ENCODE measurements at regions not wholly inside any gene's neighbourhood (a gene's known extent, or its start where the extent isn't known, plus 50 kb on each side); places are given as distances from the start of the nearest gene placed in this dataset.

DNA sequence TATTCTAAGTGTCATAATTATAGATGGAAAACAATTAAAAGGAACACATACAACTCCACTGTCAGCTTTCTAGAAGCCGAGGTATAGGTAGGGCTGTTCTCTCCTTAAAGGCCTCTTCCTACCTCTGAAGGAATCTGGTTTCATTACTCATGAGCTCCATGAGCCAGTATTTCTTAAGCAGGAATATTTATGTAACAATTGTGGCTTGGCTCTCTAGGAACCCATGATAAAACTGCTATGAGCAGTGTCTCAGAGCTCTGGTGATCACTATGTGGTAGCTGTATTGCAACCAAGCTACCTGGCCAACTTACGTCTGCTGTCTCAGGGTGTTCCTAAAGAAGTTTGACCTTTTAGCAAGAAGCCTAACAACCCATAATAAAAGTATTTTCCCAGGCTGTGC is 157.7 kb downstream of the CEP120 start:
- no peak overlapping the region for H3K4me3 Mint-ChIP-seq (ENCODE audit: low read depth)

DNA sequence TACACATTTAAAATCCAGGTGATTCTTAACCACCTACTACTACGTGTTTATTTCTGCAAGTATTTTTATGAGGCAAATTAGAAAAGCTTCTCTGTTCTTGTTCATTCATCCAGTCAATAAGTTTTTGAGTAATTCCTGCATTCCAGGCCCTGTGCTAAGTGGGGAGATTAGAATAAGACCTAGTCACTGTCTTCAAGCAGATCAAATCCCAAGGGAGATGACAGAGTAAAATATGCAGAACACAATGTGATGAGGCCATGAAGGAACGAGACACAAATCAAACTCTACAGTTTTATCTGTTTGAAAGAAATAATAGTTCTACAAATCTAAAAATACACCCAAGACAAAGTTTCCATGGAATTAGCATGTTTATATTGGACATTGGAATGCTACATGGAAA is 158.8 kb downstream of the CEP120 start:
- no peak overlapping the region for H3K27ac Mint-ChIP-seq
- no peaks in the 10 kb centered on the region for H3K4me1 Mint-ChIP-seq (ENCODE audit: low read depth)
- TF ChIP-seq, protein P1, sequence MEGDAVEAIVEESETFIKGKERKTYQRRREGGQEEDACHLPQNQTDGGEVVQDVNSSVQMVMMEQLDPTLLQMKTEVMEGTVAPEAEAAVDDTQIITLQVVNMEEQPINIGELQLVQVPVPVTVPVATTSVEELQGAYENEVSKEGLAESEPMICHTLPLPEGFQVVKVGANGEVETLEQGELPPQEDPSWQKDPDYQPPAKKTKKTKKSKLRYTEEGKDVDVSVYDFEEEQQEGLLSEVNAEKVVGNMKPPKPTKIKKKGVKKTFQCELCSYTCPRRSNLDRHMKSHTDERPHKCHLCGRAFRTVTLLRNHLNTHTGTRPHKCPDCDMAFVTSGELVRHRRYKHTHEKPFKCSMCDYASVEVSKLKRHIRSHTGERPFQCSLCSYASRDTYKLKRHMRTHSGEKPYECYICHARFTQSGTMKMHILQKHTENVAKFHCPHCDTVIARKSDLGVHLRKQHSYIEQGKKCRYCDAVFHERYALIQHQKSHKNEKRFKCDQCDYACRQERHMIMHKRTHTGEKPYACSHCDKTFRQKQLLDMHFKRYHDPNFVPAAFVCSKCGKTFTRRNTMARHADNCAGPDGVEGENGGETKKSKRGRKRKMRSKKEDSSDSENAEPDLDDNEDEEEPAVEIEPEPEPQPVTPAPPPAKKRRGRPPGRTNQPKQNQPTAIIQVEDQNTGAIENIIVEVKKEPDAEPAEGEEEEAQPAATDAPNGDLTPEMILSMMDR (IDR thresholded peaks at IDR 0.05; ENCODE audit: unreplicated experiment): no peak
- peaks cover 6% of the 10 kb centered on the region for H3K27me3 Mint-ChIP-seq
- DNase-seq (ENCODE audit: low spot score, unreplicated experiment): no peak
- no peaks in the 10 kb centered on the region for H3K36me3 Mint-ChIP-seq (ENCODE audit: insufficient read depth)
- no peak overlapping the region for H3K4me3 Mint-ChIP-seq (ENCODE audit: low read depth)
- H3K9me3 Mint-ChIP-seq (ENCODE audit: low read depth): no peaks in the 10 kb centered on the region

More for the DNA sequence above, 157.7 kb downstream of the CEP120 start:
- no peaks in the 10 kb centered on the region for H3K36me3 Mint-ChIP-seq (ENCODE audit: insufficient read depth)
- no peaks in the 10 kb centered on the region for H3K4me1 Mint-ChIP-seq (ENCODE audit: low read depth)
- no peaks in the 10 kb centered on the region for H3K9me3 Mint-ChIP-seq (ENCODE audit: low read depth)
- TF ChIP-seq, protein P1 (IDR thresholded peaks at IDR 0.05; ENCODE audit: unreplicated experiment): no peak
- no peak for DNase-seq (ENCODE audit: low spot score, unreplicated experiment)
- peaks cover 6% of the 10 kb centered on the region for H3K27me3 Mint-ChIP-seq
- no peak overlapping the region for H3K27ac Mint-ChIP-seq

DNA sequence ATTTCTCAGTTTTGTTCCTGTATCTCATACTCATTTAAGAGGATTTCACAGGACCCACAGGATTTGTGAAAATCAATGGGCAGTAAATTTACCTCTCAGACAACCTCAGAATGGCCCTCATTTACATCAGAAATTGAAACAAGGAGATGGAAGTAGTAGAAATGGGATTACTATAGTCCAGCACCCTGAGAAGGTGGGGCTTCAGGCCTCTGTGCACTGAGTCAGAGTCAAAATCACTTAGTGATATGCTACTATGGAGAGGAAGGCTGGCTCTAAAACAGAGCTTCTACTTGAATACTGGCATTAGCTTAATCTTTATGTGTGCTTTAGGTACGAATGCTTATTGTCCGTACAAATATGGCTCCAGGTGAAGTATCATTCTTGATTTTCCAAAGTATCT is 159.3 kb downstream of the CEP120 start:
- no peaks in the 10 kb centered on the region for H3K9me3 Mint-ChIP-seq (ENCODE audit: low read depth)
- H3K4me1 Mint-ChIP-seq (ENCODE audit: low read depth): no peaks in the 10 kb centered on the region
- peaks cover 6% of the 10 kb centered on the region for H3K27me3 Mint-ChIP-seq
- H3K4me3 Mint-ChIP-seq (ENCODE audit: low read depth): no peak overlapping the region
- no peak overlapping the region for H3K27ac Mint-ChIP-seq
- no peaks in the 10 kb centered on the region for H3K36me3 Mint-ChIP-seq (ENCODE audit: insufficient read depth)
- TF ChIP-seq, protein P1 (IDR thresholded peaks at IDR 0.05; ENCODE audit: unreplicated experiment): no peak
- no peak for DNase-seq (ENCODE audit: low spot score, unreplicated experiment)

DNA sequence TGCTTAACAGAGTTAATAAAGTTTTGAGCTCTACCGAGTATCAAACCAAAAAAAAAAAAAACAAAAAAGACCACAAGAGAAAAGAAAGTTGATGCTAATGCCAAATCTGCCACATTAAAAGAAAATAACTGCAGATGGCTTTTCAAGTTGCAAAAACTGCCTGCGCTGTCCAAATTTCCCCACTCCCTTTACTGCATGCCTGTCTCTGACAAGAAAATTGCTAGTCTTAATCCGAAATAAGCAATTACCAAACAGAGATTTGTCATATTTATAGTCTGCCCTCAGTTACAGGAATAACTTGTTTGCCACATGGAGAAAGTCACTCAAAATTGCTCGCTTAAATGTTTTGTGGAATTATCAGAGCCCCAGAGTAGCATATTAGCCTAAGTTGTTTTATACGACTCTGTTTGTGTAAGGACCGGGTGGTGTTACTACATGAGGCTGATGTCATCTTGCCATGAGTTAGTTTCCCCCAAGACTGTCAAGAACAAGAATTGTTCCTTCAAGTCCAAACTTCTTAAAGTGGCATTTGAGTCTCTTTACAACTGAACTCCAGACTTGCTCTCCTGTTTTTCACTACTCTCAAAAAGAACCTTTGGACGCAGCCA is 160.9 kb downstream of the CEP120 start:
- no peak for DNase-seq (ENCODE audit: low spot score, unreplicated experiment)
- no peaks in the 10 kb centered on the region for H3K4me1 Mint-ChIP-seq (ENCODE audit: low read depth)
- peaks cover 6% of the 10 kb centered on the region for H3K27me3 Mint-ChIP-seq
- TF ChIP-seq, protein P1 (IDR thresholded peaks at IDR 0.05; ENCODE audit: unreplicated experiment): no peak
- H3K36me3 Mint-ChIP-seq (ENCODE audit: insufficient read depth): peaks cover 2% of the 10 kb centered on the region
- H3K27ac Mint-ChIP-seq: no peak overlapping the region
- peaks cover 6% of the 10 kb centered on the region for H3K9me3 Mint-ChIP-seq (ENCODE audit: low read depth)
- no peak overlapping the region for H3K4me3 Mint-ChIP-seq (ENCODE audit: low read depth)

DNA sequence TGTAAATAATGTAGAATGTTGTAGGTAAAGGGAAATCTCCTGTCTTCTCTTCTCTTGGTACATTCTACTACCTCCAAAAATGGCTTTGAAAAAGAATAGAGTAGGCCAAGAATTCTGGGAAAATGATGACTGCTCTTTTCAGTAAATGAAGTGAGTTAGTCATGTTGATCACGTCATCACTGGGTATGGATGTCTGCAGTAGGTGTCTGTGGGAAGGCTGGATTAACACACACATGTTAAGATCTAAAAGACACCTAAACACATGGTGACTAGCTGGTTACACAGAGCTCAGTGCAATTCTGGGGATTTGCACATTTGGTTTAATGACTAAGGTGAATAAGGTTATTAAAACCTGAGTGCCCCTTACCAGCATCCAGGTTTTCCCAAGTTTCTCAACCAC is 161.5 kb downstream of the CEP120 start:
- TF ChIP-seq, protein P1 (IDR thresholded peaks at IDR 0.05; ENCODE audit: unreplicated experiment): no peak
- H3K27ac Mint-ChIP-seq: no peak overlapping the region
- no peak overlapping the region for H3K4me3 Mint-ChIP-seq (ENCODE audit: low read depth)

More for the DNA sequence above, 161.5 kb downstream of the CEP120 start:
- no peaks in the 10 kb centered on the region for H3K4me1 Mint-ChIP-seq (ENCODE audit: low read depth)
- peaks cover 6% of the 10 kb centered on the region for H3K27me3 Mint-ChIP-seq
- H3K9me3 Mint-ChIP-seq (ENCODE audit: low read depth): peaks cover 12% of the 10 kb centered on the region
- DNase-seq (ENCODE audit: low spot score, unreplicated experiment): no peak
- H3K36me3 Mint-ChIP-seq (ENCODE audit: insufficient read depth): peaks cover 2% of the 10 kb centered on the region
